Lower leg skin (tissue), 4 donors: ENCODE measurements at regions not wholly inside any gene's neighbourhood (a gene's known extent, or its start where the extent isn't known, plus 50 kb on each side); places are given as distances from the start of the nearest gene placed in this dataset.

ENCODE experiments used
- DNase-seq, 2 donors: peaks; one replicate each; pipeline ENCODE4 v3.0.0-alpha.2; 2019; ENCODE audit warnings: low spot score in 2 of 2
- H3K4me3 ChIP-seq: fragments of 200-600 bp; sonication (generic); 2 replicates; pipeline ENCODE4 v1.5.1; 2017; ENCODE audit warnings: mild to moderate bottlenecking, low read depth; ENCODE audit not compliant: poor library complexity, severe bottlenecking
- CTCF ChIP-seq, 3 donors: fragments of 450-650 bp; IDR thresholded peaks; one replicate each; pipeline ENCODE4 v1.5.1; 2016; ENCODE audit warnings: antibody characterized with exemption in 3 of 3, mild to moderate bottlenecking in 3 of 3, moderate library complexity in 2 of 3
- POLR2A ChIP-seq, 2 donors: fragments of 450-650 bp; IDR thresholded peaks; one replicate each; pipeline ENCODE4 v1.6.1; 2016 to 2017; ENCODE audit warnings: antibody characterized with exemption in 2 of 2, mild to moderate bottlenecking in 1 of 2, moderate library complexity in 1 of 2
- WGBS, 2 donors: methylation state at CpG; one replicate each; pipeline ENCODE4 v1.1.5; 2018; 5-methylcytosine and 5-hydroxymethylcytosine counted together
- intact Hi-C: fragments of 100-400 bp; cut with DNase I; formaldehyde crosslinking; loops from one replicate; pipeline ENCODE4 v1.15.0; 2023; ENCODE audit warnings: low total_unique reads

GRCh38 chr9:90306158-90306557 is 336.5 kb downstream of the DIRAS2 start:
- WGBS, 2 donors = 91% methylated on average over 11 of the region's 11 CpGs

GRCh38 chr9:90307167-90307833 is 335.3 kb downstream of the DIRAS2 start:
- no peak for DNase-seq
- intact Hi-C loops = no loop called here
- H3K4me3 ChIP-seq = no peak overlapping the region
- no peak for TF ChIP-seq POLR2A (IDR thresholded peaks at IDR 0.05)
- TF ChIP-seq CTCF (IDR thresholded peaks at IDR 0.05) = no peak
- WGBS, 2 donors = 69 to 89% methylated on average over 4 of the region's 4 CpGs

More at GRCh38 chr9:90306158-90306557, 336.5 kb downstream of the DIRAS2 start:
- TF ChIP-seq POLR2A (IDR thresholded peaks at IDR 0.05) (no peak), CTCF (IDR thresholded peaks at IDR 0.05) (no peak)
- intact Hi-C loops = no loop called here
- DNase-seq = no peak
- no peak overlapping the region for H3K4me3 ChIP-seq

GRCh38 chr9:90307891-90308290 is 334.7 kb downstream of the DIRAS2 start:
- TF ChIP-seq CTCF (IDR thresholded peaks at IDR 0.05) = no peak
- no peak for TF ChIP-seq POLR2A (IDR thresholded peaks at IDR 0.05)
- no peak overlapping the region for H3K4me3 ChIP-seq
- intact Hi-C loops = no loop called here
- no peak for DNase-seq
- WGBS, 2 donors = 77 to 78% methylated on average over 4 of the region's 4 CpGs

- TF ChIP-seq POLR2A (IDR thresholded peaks at IDR 0.05) (no peak), CTCF (IDR thresholded peaks at IDR 0.05) (no peak)
- intact Hi-C loops = no loop called here
- WGBS, 2 donors = 68 to 78% methylated on average over 4 of the region's 4 CpGs
- H3K4me3 ChIP-seq = no peak overlapping the region
- DNase-seq = no peak
Measured at GRCh38 chr9:90308691-90309090, 333.9 kb downstream of the DIRAS2 start.

GRCh38 chr9:90309809-90310520 is 332.7 kb downstream of the DIRAS2 start:
- intact Hi-C loops = no loop called here
- 73 to 75% methylated on average over 7 of the region's 7 CpGs for WGBS, 2 donors
- TF ChIP-seq CTCF (IDR thresholded peaks at IDR 0.05) (no peak), POLR2A (IDR thresholded peaks at IDR 0.05) (no peak)
- no peak for DNase-seq
- H3K4me3 ChIP-seq = no peak overlapping the region
